Activated CD4-positive, alpha-beta T cell treated with anti-CD3 and anti-CD28 coated beads, Interleukin-2, amount 10 ng/mL, durations not matched to agents 7 days and 5 days (primary cell): ENCODE measurements at regions not wholly inside any gene's neighbourhood (a gene's known extent, or its start where the extent isn't known, plus 50 kb on each side); places are given as distances from the start of the nearest gene placed in this dataset.

Experiments
- CTCF ChIA-PET: fragments of 350-600 bp; sonication (Branson Sonifier 250); formaldehyde crosslinking; loops from one replicate; lab custom pipeline; 2021; ENCODE audit warnings: antibody characterized with exemption; lab: Charles Lee
- POLR2A ChIA-PET: fragments of 350-600 bp; sonication (Branson Sonifier 250); formaldehyde crosslinking; loops from one replicate; lab custom pipeline; 2021; ENCODE audit warnings: antibody characterized with exemption; lab: Charles Lee
- DNase-seq: peaks from one replicate; pipeline ENCODE4 v3.0.0-alpha.2; 2020
- H3K27ac Mint-ChIP-seq: one replicate; pipeline ENCODE4 v1.8.0; 2021; ENCODE audit warnings: mild to moderate bottlenecking, moderate library complexity, mixed read lengths
- H3K27me3 Mint-ChIP-seq: one replicate; pipeline ENCODE4 v1.8.0; 2021; ENCODE audit warnings: mixed read lengths
- H3K36me3 Mint-ChIP-seq: one replicate; pipeline ENCODE4 v1.8.0; 2021; ENCODE audit warnings: low read depth, mixed read lengths
- H3K4me1 Mint-ChIP-seq: one replicate; pipeline ENCODE4 v1.8.0; 2021; ENCODE audit warnings: mixed read lengths
- H3K4me3 Mint-ChIP-seq: one replicate; pipeline ENCODE4 v1.8.0; 2021; ENCODE audit warnings: mild to moderate bottlenecking, moderate library complexity, mixed read lengths
- H3K9me3 Mint-ChIP-seq: one replicate; pipeline ENCODE4 v1.8.0; 2021; ENCODE audit warnings: mixed read lengths

DNA sequence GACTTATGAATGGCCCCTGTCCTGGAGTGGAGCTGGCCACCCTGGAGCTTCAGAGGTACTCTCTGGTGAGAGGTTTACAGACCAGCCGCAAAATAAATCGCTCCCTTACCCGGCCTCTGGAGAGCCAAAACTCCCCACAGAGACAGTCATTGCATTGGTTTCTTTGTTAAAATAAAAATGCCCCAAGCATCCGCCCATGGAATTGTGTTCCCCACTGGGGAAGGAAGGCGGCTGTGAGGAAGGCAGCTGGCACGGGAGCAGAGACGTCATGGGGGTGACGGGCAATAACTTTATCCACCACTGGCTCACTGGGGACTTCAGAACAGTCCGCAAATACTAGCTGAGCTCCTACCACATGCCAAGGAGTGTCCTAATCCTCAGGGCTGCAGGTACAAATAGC lies 266.2 kb upstream of the FOXF1 start:
- ChIA-PET CTCF (no interaction called here), POLR2A (no interaction called here)
- Mint-ChIP-seq H3K9me3 (no peaks in the 10 kb centered on the region), H3K27ac (no peak overlapping the region), H3K27me3 (peaks cover 23% of the 10 kb centered on the region), H3K4me3 (no peak overlapping the region), H3K36me3 (no peaks in the 10 kb centered on the region), H3K4me1 (no peaks in the 10 kb centered on the region)
- DNase-seq = no peak

GRCh38 chr16:86244936-86245335 lies 265.4 kb upstream of the FOXF1 start:
- H3K27me3 Mint-ChIP-seq = peaks cover 19% of the 10 kb centered on the region
- CTCF ChIA-PET = no interaction called here

DNA sequence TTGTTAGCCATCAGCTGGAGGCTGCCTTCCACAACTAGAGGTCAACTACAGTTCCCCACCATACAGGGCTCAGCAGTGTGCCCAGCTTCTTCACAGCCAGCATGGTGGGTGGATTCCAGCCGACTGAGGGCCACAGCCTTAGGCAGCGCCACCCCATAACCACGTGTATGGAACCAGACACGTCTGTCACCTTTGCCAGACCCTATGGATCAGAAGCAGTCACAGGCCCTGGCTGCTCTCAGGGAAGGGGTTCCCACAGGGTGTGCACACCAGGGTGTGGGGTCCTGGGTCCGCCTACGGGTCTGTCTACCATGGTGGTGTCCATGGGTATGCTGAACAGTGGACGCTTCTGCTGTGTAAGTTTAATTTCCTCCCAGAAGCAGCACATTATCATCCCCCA lies 265.0 kb upstream of the FOXF1 start:
- POLR2A ChIA-PET = no interaction called here
- Mint-ChIP-seq H3K27me3 (peaks cover 16% of the 10 kb centered on the region), H3K4me1 (no peaks in the 10 kb centered on the region), H3K4me3 (no peak overlapping the region), H3K27ac (no peak overlapping the region), H3K9me3 (no peaks in the 10 kb centered on the region), H3K36me3 (no peaks in the 10 kb centered on the region)
- DNase-seq = no peak
- CTCF ChIA-PET = no interaction called here

More at GRCh38 chr16:86244936-86245335, 265.4 kb upstream of the FOXF1 start:
- DNase-seq = no peak
- POLR2A ChIA-PET = no interaction called here
- H3K4me1 Mint-ChIP-seq = no peaks in the 10 kb centered on the region
- H3K36me3 Mint-ChIP-seq = no peaks in the 10 kb centered on the region
- no peaks in the 10 kb centered on the region for H3K9me3 Mint-ChIP-seq
- no peak overlapping the region for H3K27ac Mint-ChIP-seq
- no peak overlapping the region for H3K4me3 Mint-ChIP-seq

GRCh38 chr16:86245895-86246294 lies 264.4 kb upstream of the FOXF1 start:
- ChIA-PET CTCF (no interaction called here), POLR2A (no interaction called here)
- no peaks in the 10 kb centered on the region for H3K9me3 Mint-ChIP-seq
- no peaks in the 10 kb centered on the region for H3K4me1 Mint-ChIP-seq
- no peak for DNase-seq
- peaks cover 11% of the 10 kb centered on the region for H3K27me3 Mint-ChIP-seq
- no peak overlapping the region for H3K27ac Mint-ChIP-seq
- H3K4me3 Mint-ChIP-seq = no peak overlapping the region
- H3K36me3 Mint-ChIP-seq = no peaks in the 10 kb centered on the region

DNA sequence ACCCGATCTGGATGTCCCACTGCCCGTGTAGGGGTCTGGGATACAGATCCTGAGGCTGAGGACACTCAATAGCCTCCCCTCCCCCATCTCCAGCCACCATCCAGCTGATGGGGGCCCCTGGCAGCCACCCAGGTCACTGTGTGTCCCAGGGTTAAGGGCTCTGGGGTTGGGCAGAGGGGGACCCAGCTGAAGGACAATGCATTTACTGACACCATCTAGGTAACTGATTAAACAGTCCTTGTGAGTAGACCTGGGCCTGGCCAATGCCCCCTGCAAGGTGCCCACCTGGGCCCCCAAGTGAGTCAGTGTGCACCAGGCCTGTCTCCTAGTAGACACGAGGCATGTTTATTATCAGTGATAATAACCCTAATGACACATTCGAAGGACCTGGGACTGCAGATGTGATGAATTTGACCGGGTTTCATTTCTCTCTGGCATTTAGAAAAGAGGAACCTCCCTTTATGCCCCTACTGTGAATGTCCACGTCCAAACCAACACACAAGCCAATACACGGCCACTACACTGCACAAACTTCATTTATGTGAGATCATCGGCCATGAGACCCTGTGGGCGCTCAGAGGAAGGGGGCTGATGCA lies 261.9 kb upstream of the FOXF1 start:
- Mint-ChIP-seq H3K9me3 (no peaks in the 10 kb centered on the region), H3K4me1 (no peaks in the 10 kb centered on the region), H3K36me3 (no peaks in the 10 kb centered on the region), H3K4me3 (no peak overlapping the region), H3K27ac (no peak overlapping the region), H3K27me3 (no peaks in the 10 kb centered on the region)
- POLR2A ChIA-PET = no interaction called here
- no peak for DNase-seq
- CTCF ChIA-PET = no interaction called here

GRCh38 chr16:86249631-86250030 lies 260.7 kb upstream of the FOXF1 start:
- Mint-ChIP-seq H3K4me1 (no peaks in the 10 kb centered on the region), H3K36me3 (no peaks in the 10 kb centered on the region), H3K4me3 (no peak overlapping the region), H3K27me3 (no peaks in the 10 kb centered on the region), H3K9me3 (no peaks in the 10 kb centered on the region), H3K27ac (no peak overlapping the region)
- ChIA-PET POLR2A (no interaction called here), CTCF (no interaction called here)
- DNase-seq = no peak

DNA sequence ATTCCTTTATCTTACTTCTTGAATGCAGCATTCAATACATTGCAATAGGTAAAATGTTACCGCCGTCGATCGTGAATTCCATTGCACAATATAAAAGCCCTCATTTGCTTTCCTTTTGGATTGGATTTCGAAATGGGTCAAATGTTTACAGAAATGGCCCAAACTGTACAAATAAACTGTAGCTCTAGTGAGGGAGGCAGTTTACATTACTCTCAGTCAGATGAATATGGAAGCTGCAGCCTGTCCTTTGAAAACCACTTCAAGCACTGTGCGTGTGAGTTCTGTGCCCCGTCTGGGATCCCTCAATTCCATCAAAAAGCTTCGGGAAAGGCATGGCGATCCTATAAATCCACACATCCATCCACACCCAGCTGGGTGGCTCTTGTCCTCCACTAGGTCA lies 258.6 kb upstream of the FOXF1 start:
- peaks cover 2% of the 10 kb centered on the region for H3K9me3 Mint-ChIP-seq
- CTCF ChIA-PET = interaction anchor here (1.1 kb wide), 1 partner anchor 50 kb away, joined by 3 read pairs; no protein-coding TSS in a partner anchor
- no peak overlapping the region for H3K4me3 Mint-ChIP-seq
- H3K27me3 Mint-ChIP-seq = no peaks in the 10 kb centered on the region
- no peak overlapping the region for H3K27ac Mint-ChIP-seq
- POLR2A ChIA-PET = no interaction called here
- H3K4me1 Mint-ChIP-seq = no peaks in the 10 kb centered on the region
- no peak for DNase-seq
- H3K36me3 Mint-ChIP-seq = no peaks in the 10 kb centered on the region

DNA sequence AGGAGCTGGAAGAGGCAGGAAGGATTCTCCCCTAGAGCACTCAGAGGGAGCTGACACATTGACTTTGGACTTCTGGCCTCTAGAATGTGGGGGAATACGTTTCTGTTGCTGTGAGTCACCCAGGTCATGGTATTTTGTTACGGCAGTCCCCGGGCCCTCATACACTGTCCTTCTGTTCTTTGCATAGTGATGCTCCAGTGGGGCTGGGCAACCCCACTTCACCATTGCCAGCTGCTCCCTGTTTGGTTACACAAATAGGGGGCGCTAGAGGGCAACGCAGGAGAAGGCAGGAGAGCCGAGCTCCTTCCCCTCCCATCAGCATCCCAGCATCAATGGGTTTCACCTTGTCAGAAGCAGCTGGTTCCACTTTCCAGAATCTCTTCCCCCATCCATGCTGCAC lies 257.7 kb upstream of the FOXF1 start:
- Mint-ChIP-seq H3K27ac (no peak overlapping the region), H3K4me3 (no peak overlapping the region), H3K9me3 (peaks cover 5% of the 10 kb centered on the region), H3K4me1 (no peaks in the 10 kb centered on the region), H3K36me3 (no peaks in the 10 kb centered on the region), H3K27me3 (no peaks in the 10 kb centered on the region)
- CTCF ChIA-PET = interaction anchor here (0.6 to 1.1 kb wide), 2 partner anchors 51 to 62 kb away, joined by 3 read pairs; no protein-coding TSS in a partner anchor
- POLR2A ChIA-PET = no interaction called here
- DNase-seq = no peak

GRCh38 chr16:86255966-86256365 lies 254.4 kb upstream of the FOXF1 start:
- no peak for DNase-seq
- ChIA-PET POLR2A (no interaction called here), CTCF (no interaction called here)
- Mint-ChIP-seq H3K4me1 (no peaks in the 10 kb centered on the region), H3K27ac (no peak overlapping the region), H3K4me3 (no peak overlapping the region), H3K36me3 (no peaks in the 10 kb centered on the region), H3K27me3 (no peaks in the 10 kb centered on the region), H3K9me3 (peaks cover 6% of the 10 kb centered on the region)

GRCh38 chr16:86256995-86257394 lies 253.3 kb upstream of the FOXF1 start:
- no peak overlapping the region for H3K27ac Mint-ChIP-seq
- no peaks in the 10 kb centered on the region for H3K27me3 Mint-ChIP-seq
- H3K4me3 Mint-ChIP-seq = no peak overlapping the region
- H3K9me3 Mint-ChIP-seq = peaks cover 8% of the 10 kb centered on the region
- CTCF ChIA-PET = no interaction called here
- DNase-seq = no peak
- no peaks in the 10 kb centered on the region for H3K36me3 Mint-ChIP-seq
- POLR2A ChIA-PET = no interaction called here
- no peaks in the 10 kb centered on the region for H3K4me1 Mint-ChIP-seq

DNA sequence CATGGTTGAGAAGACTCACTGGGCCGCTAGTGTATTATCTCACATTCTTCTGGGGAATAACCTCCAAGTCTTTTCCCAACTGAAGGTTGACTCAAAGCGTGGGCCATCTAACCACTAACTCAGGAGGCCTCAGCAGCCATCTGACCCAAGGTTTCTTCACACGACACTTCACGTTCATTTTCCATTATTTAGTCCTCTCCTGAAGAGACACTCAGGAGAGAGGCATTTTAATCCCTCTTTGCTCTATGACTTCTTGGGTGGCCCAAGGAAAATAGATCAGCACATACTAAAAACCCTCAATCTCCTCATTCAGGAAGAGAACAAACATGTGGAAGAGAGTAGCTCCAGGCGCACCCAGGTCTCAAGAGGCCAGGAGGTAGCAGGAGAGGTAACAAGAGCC lies 252.8 kb upstream of the FOXF1 start:
- Mint-ChIP-seq H3K36me3 (no peaks in the 10 kb centered on the region), H3K27me3 (no peaks in the 10 kb centered on the region), H3K27ac (no peak overlapping the region), H3K4me1 (no peaks in the 10 kb centered on the region), H3K9me3 (peaks cover 9% of the 10 kb centered on the region), H3K4me3 (no peak overlapping the region)
- POLR2A ChIA-PET = no interaction called here
- CTCF ChIA-PET = no interaction called here
- DNase-seq = no peak

GRCh38 chr16:86258713-86259112 lies 251.6 kb upstream of the FOXF1 start:
- H3K9me3 Mint-ChIP-seq = peaks cover 9% of the 10 kb centered on the region
- H3K4me1 Mint-ChIP-seq = no peaks in the 10 kb centered on the region
- ChIA-PET CTCF (no interaction called here), POLR2A (no interaction called here)
- no peaks in the 10 kb centered on the region for H3K36me3 Mint-ChIP-seq
- no peaks in the 10 kb centered on the region for H3K27me3 Mint-ChIP-seq
- H3K4me3 Mint-ChIP-seq = no peak overlapping the region
- no peak overlapping the region for H3K27ac Mint-ChIP-seq
- no peak for DNase-seq

DNA sequence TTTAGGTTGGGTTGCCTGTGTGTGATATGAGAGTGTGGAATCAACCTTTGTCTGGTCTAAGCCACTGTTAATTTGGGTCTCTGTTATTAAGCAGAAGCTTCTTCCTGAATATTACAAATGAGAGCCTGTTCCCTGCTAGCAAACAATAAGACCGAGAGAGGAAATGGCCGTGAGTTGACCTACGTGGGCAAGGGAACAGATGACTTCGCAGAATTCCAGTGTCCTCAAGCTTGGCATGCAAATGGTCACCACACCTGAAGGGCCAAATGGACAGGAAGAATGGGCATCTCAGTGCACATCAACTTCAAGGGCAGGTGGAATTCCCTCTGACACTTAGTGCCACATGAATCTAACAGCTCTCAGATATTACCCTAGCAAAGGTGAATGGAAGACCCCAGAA lies 250.8 kb upstream of the FOXF1 start:
- H3K27ac Mint-ChIP-seq = no peak overlapping the region
- DNase-seq = no peak
- no peaks in the 10 kb centered on the region for H3K27me3 Mint-ChIP-seq
- H3K4me1 Mint-ChIP-seq = no peaks in the 10 kb centered on the region
- H3K4me3 Mint-ChIP-seq = no peak overlapping the region
- peaks cover 9% of the 10 kb centered on the region for H3K9me3 Mint-ChIP-seq
- ChIA-PET CTCF (interaction anchor here (0.6 kb wide), 1 partner anchor 129 kb away, joined by 4 read pairs; no protein-coding TSS in a partner anchor), POLR2A (no interaction called here)
- no peaks in the 10 kb centered on the region for H3K36me3 Mint-ChIP-seq

GRCh38 chr16:86261379-86261778 lies 248.9 kb upstream of the FOXF1 start:
- Mint-ChIP-seq H3K4me1 (no peaks in the 10 kb centered on the region), H3K9me3 (peaks cover 6% of the 10 kb centered on the region), H3K4me3 (no peak overlapping the region), H3K36me3 (no peaks in the 10 kb centered on the region), H3K27me3 (no peaks in the 10 kb centered on the region), H3K27ac (no peak overlapping the region)
- ChIA-PET POLR2A (no interaction called here), CTCF (interaction anchor here (0.6 kb wide), 1 partner anchor 192 kb away, joined by 3 read pairs; no protein-coding TSS in a partner anchor)
- DNase-seq = no peak
